GM21717 (cell line): ENCODE measurements at regions not wholly inside any gene's neighbourhood (a gene's known extent, or its start where the extent isn't known, plus 50 kb on each side); places are given as distances from the start of the nearest gene placed in this dataset.

Source experiments
- ATAC-seq: cut with Tn5 transposase; IDR thresholded peaks from one replicate; pipeline ENCODE4 v1.9.1; 2021; ENCODE audit warnings: mild to moderate bottlenecking, moderate library complexity; ENCODE audit not compliant: unreplicated experiment

DNA sequence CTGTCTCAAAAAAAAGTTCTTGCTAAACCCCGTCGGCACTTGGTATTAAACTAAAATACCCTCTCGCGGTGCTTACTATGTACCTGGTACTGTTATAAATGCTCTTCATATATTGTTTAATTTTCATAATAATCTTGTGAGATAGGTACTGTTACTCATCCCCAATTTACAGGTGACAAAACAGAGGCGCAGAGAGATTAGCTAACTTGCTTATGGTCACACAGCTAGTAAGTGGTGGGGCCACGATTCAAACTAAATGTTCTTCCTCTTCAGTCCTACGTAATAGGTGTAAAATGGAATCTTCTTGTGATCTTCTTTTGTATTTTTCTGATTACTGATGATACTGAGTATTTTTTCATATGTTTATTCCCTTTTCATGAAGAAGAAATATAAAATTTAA lies 51.3 kb downstream of the TET3 start:
- ATAC-seq: no peak

DNA sequence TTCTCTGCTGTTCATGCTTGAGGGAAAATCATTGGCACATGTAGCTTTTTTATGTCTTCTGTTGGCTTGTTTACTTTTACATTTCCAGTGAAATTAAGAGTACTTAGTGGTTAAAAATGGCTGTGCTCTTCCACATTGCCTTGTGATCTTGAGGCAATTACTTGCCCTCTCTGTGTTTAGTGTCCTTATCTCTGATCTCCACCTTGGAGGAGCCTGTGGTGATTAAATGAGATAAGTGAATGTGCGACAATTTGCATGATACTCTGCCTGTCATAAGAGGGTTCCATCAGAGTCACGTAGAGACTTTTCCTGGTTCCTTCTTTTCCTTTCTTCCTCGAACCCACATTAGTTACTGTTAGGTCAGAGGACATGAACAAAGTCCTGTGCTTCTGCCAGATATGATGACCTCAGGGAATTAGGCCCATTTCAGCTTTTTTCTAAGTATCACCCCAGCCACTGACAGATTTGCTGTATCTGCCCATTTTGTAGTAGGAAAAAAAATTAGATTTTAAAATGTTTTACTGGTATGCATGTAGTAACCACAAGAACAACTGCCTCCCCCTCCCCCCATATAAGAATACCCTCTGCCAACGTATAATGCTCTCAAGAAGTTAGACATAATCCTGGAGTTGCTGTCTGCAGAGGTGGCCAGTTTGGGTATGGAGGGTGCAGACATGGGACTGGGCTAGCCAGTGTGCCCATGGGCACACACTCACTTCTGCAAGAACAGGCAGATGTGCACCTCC lies 51.9 kb downstream of the TET3 start:
- ATAC-seq: no peak

- ATAC-seq: peak; percentile 39
These were observed 52.7 kb downstream of the TET3 start for GRCh38 chr2:74037379-74037860.

GRCh38 chr2:74039611-74040010 lies 54.9 kb downstream of the TET3 start:
- no peak for ATAC-seq

- ATAC-seq: no peak
These were observed 56.5 kb downstream of the TET3 start for GRCh38 chr2:74041182-74041581.

GRCh38 chr2:74041726-74042125 lies 57.0 kb downstream of the TET3 start:
- ATAC-seq: no peak

GRCh38 chr2:74042606-74043005 lies 57.9 kb downstream of the TET3 start:
- no peak for ATAC-seq

DNA sequence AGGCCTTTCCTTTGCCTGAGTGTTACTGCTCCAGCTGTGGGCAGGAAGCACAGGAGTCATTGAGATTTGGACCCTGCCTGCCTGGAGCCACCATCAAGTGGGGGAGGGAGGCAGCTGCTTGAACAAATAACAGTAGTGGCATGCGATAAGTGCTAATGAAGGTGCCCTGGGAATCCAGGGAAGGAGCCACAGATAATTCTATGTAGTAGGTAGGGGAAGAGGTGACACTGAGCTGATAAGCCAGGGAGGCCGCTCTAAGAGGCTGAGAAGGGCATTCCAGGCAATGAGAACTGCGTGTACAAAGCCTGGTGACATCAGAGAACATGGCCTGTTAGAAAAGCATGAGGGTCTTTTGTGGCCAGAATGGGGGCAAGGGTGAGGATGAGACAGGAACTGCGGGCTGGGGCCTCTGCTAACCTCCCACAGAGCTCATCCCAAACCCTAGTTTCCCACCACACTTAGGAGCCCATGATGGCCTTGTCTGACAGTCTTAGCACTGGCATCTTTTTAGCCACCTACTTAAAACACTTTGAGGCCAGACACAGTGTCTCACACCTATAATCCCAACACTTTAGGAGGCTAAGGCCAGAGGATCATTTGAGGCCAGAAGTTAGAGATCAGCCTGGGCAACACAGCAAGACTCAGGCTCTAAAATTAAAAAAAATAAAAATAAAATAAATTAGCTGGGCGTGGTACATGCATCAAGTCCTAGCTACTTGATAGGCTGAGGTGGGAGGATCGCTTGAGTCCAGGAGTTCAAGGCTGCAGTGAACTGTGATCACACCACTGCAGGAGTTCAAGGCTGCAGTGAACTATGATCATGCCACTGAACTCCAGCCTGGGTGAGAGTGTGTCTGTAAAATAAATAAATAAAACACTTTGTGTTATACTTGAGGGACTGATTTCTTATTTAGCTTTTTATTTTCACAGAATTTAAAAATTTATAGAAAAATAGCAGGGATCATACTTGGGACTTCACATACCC lies 58.9 kb downstream of the TET3 start:
- ATAC-seq: no peak

- ATAC-seq: no peak
These were observed 60.3 kb downstream of the TET3 start for GRCh38 chr2:74044999-74045398.

- no peak for ATAC-seq
These were observed 60.7 kb downstream of the TET3 start for GRCh38 chr2:74045454-74045853.

GRCh38 chr2:74046441-74046840 lies 61.7 kb downstream of the TET3 start:
- no peak for ATAC-seq

- ATAC-seq: no peak
These were observed 62.4 kb downstream of the TET3 start for GRCh38 chr2:74047152-74047551.

DNA sequence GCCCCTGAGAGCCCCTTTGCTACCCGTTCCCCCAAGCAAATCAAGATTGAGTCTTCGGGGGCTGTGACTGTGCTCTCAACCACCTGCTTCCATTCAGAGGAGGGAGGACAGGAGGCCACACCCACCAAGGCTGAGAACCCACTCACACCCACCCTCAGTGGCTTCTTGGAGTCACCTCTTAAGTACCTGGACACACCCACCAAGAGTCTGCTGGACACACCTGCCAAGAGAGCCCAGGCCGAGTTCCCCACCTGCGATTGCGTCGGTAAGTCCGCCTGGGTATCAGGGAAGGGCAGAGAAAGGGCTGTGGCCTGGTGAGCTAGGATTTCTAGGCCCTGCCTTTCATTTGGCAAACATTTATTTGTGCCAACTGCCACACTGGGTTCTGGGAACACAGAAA lies 63.4 kb downstream of the TET3 start:
- ATAC-seq: no peak

GRCh38 chr2:74048843-74049519 lies 64.3 kb downstream of the TET3 start:
- no peak for ATAC-seq

GRCh38 chr2:74050151-74050550 lies 65.4 kb downstream of the TET3 start:
- no peak for ATAC-seq

GRCh38 chr2:74051504-74051903 lies 66.8 kb downstream of the TET3 start:
- no peak for ATAC-seq

DNA sequence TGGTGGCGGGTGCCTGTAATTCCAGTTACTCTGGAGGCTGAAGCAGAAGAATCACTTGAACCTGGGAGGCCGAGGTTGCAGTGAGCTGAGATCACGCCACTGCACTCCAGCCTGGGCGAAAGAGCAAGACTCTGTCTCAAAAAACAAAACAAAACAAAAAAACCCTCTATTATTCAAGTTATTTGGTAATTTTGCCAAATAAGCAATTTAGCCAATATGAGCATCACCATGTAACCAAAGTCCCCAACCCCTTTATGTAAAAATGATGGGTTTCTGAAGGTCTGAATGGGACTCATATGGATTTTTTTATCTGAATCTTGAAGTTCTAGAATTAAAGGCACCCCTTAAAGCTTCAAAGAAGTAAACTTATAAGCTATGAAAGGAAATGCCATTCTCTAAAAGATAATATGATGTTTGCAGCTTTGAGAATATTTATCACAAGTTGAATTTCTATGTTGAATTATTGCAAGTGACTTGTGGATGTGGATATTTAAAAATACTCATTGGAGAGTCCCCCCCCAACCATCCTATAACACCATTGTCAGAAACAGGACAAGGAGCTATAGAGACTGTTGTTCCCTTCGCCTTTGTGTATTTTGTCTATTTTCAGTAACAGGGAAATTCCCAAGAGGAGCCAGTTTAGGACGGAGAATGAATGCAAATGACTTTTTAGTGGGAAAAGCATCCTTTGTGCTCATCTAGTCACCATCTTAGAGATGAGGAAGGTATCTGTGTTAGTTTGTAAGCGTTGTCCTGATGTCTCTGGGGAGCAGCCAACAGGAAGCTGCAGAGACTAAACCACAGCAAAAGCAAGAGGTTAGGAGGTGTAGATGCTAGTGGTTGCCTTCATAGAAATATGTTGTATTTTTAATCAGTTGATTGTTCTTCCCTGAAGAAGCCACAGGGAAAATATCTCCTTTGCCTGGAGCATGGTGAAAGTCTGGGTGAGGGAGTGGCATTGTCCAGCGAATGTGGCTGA lies 68.3 kb downstream of the TET3 start:
- no peak for ATAC-seq

GRCh38 chr2:74053959-74054715 lies 69.4 kb downstream of the TET3 start:
- no peak for ATAC-seq

GRCh38 chr2:74059137-74059775 lies 74.5 kb downstream of the TET3 start:
- no peak for ATAC-seq
